NCI-H2029 (cell line): ENCODE measurements at regions not wholly inside any gene's neighbourhood (a gene's known extent, or its start where the extent isn't known, plus 50 kb on each side); places are given as distances from the start of the nearest gene placed in this dataset.
A peak's percentile ranks its signal among the peaks of the same experiment; 100 is the strongest.

Experiments used
- DNase-seq: peaks from one replicate; lab custom pipeline; 2025; lab: John Stamatoyannopoulos, UW

DNA sequence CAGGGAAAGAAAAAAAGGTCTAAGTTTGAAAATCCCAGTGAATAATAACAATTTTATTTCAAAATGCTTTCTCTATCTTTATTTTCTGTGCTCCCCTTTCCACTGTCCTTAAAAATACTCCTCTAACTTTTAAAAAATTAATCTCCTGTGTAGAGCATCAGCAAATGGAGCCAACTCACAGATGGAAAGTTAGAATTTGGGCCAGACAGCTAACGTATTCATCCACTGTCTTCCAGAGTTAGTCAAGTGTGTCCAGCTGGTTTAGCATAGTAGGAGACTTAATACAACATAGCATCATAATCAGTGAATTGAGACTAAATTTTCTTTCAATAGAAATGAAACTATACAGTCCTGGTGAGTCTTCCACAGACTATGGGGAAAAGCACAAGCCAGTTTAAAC lies 419.0 kb upstream of the LRRC7 start:
- DNase-seq, result no peak

DNA sequence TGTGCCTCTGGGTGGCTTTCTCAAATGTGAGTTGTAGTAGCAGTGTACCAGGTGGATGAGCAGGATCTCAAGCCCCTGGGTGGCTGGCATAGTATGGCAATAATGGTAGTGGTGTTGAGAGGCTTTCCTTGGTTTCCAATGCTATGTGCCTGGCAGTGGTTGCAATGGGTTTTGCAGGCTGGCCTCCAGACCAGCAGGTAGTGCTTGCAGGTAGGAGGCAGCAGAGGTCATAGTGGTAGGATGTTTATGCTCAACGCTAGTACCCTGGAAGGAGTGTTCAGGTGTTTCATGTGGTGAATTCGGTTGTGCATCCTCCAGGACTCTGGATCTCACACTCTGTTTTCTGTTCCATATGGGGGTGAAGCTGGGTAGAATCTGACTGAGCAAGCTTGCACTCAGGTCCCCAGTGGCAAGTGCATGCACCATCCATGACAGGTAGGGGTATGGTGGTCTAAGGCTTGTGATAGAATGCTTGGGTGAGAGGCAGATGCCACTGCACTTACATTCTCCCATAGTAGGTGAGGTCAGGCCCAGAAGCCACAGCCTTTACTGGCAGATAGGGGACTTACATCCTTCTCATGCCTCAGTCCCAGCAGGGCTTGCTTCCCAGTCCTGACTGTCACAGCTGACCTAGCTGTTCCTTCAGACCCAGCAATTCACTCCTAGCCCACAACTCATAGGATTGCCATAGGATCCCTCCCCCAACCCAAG lies 410.5 kb upstream of the LRRC7 start:
- DNase-seq, result no peak

DNA sequence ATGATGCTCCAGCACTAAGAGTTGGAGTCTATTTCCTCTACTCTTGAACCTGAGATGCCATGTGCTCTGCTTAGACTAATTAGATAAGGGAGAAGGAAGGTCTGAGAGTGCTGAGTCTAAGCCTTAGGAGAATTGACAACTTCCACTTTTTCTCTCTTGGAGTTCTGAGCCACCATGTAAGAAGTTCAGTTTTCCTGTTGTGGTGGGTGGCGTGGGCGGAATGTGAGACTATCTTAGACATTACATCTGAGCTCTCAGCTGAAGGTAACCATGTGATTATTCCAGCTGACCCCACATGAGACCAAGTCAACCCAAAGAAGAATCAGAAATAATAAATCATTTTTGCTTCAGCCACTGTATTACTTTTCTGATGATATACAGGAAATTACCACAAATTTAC lies 404.5 kb upstream of the LRRC7 start:
- no peak for DNase-seq

DNA sequence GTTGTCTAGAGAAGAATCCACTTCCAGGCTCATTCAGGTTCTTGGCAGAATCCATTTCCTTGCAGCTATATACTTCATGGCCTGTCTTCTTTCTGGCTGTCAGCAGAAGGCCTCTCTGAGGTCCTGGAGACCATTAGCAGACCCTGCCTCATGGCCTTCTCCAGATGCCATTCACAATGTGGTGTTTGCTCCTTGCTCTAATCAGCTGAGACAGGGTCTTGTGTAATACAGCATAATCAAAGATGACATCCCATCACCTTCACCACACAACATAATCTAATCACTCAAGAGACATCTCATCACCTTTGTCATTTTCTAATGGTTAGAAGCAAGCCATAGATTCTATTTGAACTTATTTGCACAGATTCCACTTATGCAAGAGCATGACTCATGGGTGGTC lies 403.9 kb upstream of the LRRC7 start:
- DNase-seq, result no peak

DNA sequence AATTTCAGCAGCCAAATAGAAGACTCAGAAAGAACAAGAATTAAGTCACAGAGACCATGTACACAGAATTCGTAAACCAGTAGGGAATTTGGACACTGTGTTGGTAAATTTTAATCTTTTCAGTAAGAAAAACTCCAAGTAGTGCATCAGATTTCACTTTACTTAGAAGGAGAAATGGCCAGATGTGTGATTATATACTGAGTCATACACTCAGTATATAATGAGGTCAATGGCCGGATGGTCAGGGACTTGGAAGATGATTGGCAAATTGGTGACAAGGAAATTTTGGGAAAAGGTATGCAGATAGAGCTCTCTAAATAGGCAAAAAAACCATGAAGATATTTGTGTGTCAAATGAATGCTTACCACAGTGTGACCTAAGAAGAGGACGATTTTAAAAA lies 399.8 kb upstream of the LRRC7 start:
- no peak for DNase-seq

DNA sequence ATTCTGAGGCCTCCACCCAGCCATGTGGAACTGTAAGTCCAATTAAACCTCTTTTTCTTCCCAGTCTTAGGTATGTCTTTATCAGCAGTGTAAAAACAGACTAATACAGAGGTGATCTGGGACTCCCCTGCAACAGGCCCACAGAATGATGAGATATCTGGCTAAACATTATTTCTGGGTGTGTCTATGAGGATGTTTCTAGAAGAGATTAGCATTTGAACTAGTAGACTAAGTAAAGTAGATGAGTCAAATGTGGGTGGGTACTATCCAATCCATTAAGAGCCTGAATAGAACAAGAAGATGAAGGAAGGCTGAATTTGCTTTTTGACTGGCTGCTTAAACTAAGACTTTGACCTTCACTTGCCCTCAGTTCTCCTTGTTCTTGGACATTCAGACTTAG lies 396.5 kb upstream of the LRRC7 start:
- no peak for DNase-seq

DNA sequence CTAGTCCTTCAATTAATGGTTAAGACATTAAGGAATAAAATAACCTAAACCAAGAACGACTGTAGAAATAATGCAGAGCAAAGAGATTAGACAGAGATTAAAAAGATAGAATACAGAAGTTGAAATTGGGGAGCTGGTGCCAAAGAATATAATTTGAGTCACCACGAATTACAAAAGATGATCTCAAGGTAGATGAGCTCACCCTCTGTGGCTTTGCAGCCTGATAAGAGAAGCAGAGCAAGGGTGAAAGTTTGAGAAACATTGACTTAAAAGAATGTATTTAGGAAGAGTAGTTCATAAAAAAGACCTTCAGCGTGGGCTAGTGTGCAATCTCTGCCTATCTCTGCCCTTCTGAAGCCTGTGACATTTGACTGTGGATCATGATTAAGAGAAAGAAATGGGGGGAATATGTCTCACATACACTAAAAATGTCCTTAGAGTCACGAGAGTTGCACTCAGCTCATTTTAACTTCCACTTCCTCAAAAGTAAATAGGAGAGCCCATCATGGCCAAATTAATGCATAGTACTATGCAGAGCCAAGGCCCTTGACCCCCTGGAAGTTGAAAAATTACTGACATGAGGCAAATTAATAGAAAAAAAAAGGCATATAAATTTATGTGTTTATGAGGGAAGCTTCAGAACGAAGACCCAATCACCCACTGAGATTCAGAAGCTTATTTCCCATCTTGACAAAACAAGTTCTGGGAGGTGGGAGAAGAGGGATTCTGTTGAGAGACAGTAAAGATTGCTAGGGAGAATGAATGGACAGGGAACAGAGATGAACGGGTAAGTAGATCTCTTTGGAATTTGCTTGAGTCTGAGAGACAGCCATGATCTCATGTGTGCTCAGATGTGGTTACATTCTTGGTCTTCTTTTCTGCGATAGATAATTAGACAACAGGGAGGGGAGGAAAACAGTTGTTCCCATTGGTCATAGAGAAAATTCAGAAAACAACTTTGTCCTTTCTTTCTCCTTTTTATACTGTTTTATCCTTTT lies 395.4 kb upstream of the LRRC7 start:
- DNase-seq, result no peak

DNA sequence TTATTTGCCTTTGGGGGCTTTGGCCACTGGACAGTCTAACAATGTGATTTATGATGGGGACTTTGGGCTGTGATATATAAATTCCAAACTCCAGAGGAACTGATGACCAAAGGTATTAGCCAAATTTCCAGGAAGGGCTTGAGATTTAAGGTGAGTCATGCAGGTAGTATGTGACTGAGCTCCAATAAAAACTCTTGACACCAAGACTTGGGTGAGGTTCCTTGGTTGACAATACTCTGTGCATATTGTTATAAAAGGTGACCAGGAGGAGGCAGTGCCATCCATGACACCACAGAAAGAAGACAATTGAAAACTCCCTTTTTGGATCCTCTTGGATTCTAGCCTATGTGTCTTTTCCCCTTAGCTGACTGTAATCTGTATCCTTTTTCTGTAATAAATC lies 392.7 kb upstream of the LRRC7 start:
- no peak for DNase-seq

DNA sequence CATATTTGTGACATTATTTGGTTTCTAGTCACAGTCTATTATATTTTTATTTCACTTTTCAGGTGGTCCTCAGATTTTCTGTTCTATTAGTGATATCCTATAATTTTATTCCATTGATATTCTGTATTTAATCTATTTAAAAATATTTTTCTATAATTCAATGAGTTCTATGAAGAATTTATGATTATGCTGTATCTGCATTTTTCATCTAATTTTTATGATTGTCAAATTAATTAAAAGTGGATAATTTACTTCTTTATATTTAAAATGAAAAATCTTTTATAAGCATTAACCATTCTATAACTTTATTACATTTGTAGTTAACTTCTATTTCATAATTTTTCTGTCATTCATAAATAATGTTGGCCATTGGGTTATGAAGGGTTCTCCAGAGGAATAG lies 387.4 kb upstream of the LRRC7 start:
- DNase-seq, result no peak

DNA sequence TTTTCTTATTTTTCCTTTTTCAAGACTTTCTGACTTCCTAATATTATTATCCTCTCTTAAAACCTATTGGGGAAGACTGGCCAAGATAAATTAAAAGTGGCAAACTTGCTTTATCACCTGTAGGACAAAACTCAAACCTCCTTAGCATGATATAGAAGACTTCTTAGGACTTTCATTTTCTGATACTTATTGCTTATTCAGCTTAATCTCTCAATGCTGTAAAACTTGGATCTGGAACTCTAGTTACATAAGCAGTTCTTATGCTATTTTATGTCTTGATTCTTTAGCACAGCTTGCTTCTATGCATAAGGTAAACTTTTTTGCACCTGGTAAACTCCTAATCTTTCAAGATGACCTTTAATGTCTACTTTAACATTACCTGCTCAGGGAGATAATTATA lies 382.3 kb upstream of the LRRC7 start:
- DNase-seq, result no peak

DNA sequence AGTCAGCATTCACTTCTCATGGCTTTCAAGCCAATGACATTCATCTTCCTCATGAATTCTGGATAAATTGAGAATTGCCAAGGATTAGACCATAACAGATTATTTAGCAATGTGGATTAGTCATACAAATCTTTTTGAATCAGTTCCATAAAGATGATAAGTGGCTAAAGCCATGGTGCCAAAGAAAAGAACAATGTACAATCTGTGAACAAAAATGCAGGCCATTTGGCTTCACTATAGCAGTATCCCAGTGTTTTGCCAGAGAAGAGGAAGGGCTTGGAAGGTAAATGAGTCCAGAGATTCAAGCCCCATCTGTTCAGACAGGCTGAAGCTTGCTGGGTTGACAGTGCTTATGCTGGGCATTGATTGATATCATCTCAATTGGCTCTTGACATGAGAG lies 376.4 kb upstream of the LRRC7 start:
- DNase-seq, result peak; percentile 78

DNA sequence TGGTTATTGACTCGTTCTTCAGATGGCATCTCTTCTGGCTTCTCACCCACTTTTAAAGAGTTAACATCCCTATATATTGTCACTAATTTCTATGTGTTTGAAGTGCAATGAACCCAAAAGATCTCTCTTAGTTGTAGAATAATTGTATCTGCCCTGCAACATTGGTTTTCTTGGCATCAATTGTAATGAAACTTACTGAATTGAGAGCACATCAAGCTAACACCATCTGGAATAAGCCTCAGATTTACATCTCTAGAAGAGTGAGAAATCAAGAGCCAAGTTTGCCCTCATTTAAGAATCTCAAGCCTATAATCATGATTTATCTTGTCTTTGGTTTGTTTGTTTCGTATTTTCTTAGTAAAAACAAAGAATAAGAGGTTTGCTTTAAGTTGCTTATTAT lies 372.6 kb upstream of the LRRC7 start:
- no peak for DNase-seq

DNA sequence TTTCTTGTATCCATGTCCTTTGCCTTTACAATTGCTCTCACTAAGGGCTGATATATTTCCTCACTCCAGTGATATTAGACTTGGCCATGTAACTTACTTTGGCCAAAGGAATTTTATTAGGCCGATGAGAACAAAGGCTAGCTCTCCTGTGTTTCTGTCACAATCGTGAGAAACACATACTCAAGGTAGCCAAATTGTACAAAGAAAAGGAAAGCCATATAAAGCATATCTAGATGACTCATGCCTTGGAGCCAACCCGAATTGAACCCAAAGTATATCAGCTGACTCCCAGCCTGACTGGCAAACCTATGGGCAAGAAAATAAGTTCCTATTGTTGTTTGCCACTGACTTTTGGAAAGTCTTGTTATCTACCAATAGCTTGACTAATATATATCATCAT lies 371.7 kb upstream of the LRRC7 start:
- no peak for DNase-seq

DNA sequence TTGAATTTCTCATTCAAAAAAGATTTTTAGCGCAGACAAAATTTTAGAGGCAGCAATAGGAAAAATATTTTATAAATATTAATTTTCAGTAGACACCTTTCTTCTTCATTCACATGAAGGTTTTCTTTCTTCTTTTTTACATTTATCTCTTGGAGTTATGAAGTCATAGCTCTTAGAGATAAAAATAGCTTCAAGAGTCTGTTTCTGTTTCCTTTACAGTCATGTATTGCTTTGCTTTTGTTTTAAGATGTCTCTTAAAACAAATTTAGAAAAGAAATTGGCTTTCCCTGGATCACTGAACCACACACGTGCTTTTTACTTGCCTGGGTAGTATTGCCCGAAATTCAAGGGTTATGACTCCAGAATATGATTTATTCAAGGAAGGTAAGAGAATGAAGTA lies 369.9 kb upstream of the LRRC7 start:
- DNase-seq, result no peak

DNA sequence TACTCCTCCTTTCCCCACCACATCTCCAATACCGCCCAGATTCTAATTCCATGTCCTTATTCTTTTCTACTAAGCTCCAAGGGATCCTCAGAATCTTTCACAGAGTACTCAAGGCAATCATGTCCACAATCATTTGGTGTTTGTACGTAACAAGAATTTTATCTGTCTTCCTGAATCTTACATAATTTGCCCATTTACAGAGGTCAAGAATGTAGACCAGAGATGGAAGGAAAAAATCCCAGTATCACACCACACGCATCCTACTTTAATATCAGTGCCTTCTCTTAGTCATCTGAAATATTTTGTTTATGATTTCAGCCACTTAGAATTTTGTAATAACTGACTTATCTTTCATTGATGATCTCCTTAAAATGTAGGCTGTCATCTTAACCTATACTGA lies 366.0 kb upstream of the LRRC7 start:
- no peak for DNase-seq

DNA sequence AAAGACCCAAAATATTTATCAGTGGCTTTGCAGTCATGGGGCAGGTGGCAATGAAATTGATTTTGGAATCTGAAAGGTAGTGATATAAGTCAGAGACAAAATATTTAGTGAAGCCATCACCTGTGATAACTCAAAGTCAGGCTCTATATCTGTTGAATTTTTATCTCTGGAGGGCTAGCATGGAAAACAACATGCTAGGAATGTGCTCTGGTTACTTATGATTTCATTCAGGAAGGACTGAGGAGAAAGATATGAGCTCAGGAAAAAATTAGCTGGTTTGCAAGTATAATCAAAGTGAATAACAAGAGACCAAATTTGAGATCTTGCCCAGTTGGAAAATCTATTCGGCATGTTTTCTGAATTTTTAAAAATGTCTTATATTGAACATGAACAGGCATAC lies 364.6 kb upstream of the LRRC7 start:
- DNase-seq, result no peak

DNA sequence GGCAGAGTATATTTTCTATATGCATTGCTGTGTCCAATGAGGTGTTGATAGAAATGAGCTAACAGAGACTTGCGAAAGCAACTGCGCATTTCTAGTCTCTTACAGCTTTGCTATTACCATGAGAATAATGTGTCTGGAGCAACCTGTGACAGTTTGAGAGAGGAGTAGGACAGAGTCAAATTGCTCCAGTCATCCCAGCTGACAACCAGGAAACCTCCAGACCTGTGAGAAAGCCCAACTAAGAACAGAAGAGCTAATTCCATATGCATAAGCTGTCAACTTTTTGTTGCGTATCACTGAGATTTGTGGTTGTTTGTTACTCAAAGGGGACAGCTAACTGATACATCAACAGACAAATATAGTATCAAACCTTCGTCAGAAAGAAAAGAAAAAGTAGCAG lies 354.1 kb upstream of the LRRC7 start:
- DNase-seq, result no peak

DNA sequence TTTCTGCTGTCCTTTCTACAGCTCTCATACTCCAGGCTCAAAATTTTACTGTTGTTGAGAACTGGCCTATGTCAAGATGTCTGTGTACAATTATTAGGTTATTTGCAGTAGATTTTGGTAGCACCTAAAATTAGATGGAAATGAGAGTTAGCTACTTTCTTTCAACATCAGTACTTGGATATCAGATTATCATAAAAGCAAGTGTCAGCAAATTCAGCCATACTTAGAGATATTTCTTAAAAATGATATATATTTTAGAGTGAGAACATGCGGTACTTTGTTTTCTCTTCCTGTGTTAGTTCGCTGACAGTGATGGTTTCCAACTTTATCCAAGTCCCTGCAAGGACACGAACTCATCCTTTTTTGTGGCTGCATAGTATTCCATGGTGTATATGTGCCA lies 351.8 kb upstream of the LRRC7 start:
- DNase-seq, result no peak

DNA sequence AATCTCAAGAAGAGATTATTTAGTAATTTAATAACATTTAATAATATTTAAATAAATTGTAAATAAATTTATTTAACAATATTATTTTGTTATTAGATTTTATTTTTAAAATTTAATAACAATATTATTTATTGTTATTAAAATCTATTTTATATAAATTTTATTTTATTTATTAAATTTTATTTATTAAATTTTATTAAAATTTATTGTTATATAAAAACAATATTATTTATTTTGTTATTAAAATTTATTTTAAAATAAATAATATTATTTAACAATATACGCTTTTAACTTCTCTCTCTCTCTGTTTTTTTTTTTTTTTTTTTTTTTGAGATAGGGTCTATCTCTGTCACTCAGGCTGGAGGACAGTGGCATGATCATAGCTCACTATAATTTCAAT lies 347.1 kb upstream of the LRRC7 start:
- no peak for DNase-seq

DNA sequence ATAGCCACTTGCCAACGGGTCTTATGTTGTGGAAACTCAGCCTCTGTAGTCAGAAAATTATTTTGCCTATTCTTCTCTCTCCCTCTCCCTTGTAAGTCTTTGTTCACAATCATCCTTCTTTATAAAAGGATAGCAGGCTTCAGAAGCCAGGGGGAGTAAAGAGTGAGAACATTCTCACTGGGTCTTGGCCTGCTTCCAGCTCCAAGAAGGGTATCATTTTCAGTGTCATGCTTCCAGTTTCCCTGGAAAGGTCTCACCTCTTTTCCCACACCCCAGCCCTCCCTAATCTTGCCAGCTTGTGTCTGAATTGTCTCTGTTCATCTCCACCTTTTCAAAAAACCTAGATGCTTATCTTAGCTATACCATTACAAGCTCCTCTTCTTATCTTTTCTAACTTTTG lies 346.2 kb upstream of the LRRC7 start:
- DNase-seq, result peak; percentile 7

DNA sequence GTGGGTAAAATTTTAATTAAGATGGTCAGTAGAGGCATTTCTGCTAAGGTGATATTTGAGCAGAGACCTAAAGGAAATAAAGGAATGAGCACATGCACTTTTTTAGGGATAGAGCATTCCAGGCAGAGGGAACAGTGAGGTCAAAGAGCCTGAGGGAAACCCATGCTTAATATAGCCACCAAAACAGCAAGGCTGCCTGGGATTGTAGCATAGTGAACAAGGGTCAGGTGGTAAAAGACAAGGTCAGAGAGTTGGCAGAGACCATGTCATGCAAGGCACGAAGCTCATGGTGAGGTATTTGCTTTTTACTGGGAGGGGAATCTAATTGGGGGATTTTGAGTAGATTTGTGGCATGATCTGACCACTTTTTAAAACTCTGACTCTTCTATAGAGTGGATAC lies 344.6 kb upstream of the LRRC7 start:
- no peak for DNase-seq

DNA sequence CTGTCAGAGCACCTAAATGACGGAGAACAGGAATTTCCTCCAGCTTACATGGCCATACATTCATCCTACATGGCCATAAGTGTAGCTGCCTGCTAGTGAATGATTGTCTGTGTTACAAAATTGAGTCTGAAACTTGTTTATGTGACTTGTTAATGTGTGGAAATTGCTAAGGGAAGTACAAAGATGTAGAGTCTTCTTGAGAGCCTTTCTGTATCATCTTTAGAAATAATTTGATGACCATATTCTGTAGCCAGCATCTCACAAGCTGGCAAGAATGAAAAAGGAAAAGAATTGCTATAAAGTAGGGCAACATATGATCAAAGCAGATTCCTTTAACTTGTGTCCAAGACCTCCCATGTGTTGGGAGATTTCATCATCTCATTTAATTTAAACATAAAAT lies 339.2 kb upstream of the LRRC7 start:
- no peak for DNase-seq

DNA sequence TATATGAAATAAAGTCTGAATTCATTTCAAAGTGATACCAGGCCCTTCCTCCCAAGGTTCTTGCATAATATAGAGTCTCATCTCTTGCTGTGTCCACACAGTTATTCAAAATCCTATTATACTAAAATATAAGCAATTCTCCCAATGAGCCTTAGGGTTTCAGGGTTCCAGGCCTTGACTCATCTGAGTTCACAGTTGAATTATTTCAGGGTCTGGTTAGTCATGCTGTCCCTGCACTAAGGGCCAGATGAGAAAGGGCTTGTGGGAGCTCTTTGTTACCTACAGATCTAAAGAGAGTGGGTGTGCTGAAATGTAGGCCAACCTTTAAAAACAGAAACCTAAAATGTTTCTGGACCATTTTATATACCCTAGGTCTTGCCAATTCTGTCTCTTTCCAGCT lies 337.5 kb upstream of the LRRC7 start:
- no peak for DNase-seq

DNA sequence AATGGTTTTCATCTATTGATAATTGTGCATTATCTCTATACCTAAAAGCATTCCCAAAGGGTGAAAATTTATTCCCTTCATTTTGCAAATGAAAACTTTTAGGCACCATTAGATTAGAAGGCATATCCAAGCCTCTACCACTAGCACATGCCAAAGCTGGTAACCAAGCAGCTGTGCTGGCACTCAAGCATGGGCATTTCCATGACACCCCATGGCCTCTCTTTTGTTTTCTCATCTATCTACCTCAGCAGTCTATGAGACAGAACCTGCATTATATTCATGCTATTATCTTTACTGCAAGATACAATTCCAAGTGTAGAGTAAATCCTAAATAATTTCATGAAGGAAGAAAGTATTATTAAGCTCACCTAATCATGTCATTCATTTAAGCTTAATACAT lies 334.3 kb upstream of the LRRC7 start:
- no peak for DNase-seq
